ENCODE measurements at regions not wholly inside any gene's neighbourhood (a gene's known extent, or its start where the extent isn't known, plus 50 kb on each side); places are given as distances from the start of the nearest gene placed in this dataset.

DNA sequence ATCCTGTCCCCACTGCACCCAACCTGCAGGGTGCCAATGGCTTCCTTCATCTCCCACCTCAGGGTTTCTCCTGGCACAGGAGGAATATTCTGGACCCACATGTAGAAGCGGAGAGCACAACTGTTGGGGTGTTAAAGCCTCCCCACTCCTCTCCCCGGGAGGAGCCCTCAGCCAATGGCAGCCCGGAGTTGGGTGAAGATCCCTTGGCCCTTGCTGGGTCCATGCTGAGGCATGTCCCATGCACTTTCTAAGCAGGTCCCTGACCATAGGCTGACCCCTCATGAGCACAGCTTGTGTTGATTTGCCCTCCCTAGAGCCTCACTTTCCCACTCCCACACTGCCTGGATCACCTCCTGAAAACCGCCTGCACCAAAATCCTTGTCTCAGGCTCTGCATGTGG is 97.2 kb upstream of the PMEPA1 start:
- dilution Hi-C loops (cut with MboI; ENCODE audit: extremely low pct_ligation_motif_present, low sequenced_read_pairs), result no loop called here
- FAIRE-seq, result no peak
- TF ChIP-seq, protein P1, sequence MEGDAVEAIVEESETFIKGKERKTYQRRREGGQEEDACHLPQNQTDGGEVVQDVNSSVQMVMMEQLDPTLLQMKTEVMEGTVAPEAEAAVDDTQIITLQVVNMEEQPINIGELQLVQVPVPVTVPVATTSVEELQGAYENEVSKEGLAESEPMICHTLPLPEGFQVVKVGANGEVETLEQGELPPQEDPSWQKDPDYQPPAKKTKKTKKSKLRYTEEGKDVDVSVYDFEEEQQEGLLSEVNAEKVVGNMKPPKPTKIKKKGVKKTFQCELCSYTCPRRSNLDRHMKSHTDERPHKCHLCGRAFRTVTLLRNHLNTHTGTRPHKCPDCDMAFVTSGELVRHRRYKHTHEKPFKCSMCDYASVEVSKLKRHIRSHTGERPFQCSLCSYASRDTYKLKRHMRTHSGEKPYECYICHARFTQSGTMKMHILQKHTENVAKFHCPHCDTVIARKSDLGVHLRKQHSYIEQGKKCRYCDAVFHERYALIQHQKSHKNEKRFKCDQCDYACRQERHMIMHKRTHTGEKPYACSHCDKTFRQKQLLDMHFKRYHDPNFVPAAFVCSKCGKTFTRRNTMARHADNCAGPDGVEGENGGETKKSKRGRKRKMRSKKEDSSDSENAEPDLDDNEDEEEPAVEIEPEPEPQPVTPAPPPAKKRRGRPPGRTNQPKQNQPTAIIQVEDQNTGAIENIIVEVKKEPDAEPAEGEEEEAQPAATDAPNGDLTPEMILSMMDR (optimal IDR thresholded peaks at IDR 0.05 in 1 of 3, IDR thresholded peaks at IDR 0.05 in 1 of 3, conservative IDR thresholded peaks at IDR 0.05 in 1 of 3; ENCODE audit: extremely low read depth in 1 of 3, insufficient read depth in 2 of 3, low read length in 3 of 3), result no peak
- TF ChIP-seq EZH2 (IDR thresholded peaks at IDR 0.05; ENCODE audit: low read length), result no peak
- Histone ChIP-seq H3K27ac (ENCODE audit: control insufficient read depth, insufficient read depth, low read length) (no peak overlapping the region), H3K79me2 (ENCODE audit: control insufficient read depth, insufficient read depth, low read length) (no peaks in the 10 kb centered on the region), H3K36me3 (ENCODE audit: control insufficient read depth in 2 of 2, extremely low read depth in 1 of 2, insufficient read depth in 2 of 2, low read length in 2 of 2) (no peaks in the 10 kb centered on the region), H3K4me3 (ENCODE audit: control insufficient read depth in 2 of 3, extremely low read depth in 1 of 3, insufficient read depth in 2 of 3, low read depth in 1 of 3, low read length in 3 of 3) (no peak overlapping the region), H3K9me1 (ENCODE audit: control insufficient read depth, extremely low read depth, insufficient read depth, low read length) (no peaks in the 10 kb centered on the region), H3K9ac (ENCODE audit: control insufficient read depth, extremely low read depth, insufficient read depth, low read length) (no peak overlapping the region), H3K4me2 (ENCODE audit: control insufficient read depth, extremely low read depth, insufficient read depth, low read depth, low read length) (no peak overlapping the region), H2AFZ (ENCODE audit: control insufficient read depth, low read length) (no peak overlapping the region), H3K9me3 (ENCODE audit: control insufficient read depth, low read depth, low read length) (no peaks in the 10 kb centered on the region), H3K27me3 (ENCODE audit: control insufficient read depth, extremely low read depth, insufficient read depth, low read length) (peaks cover 62% of the 10 kb centered on the region), H4K20me1 (ENCODE audit: control insufficient read depth, extremely low read depth, insufficient read depth, low read length) (no peaks in the 10 kb centered on the region), H3K4me1 (ENCODE audit: control insufficient read depth, extremely low read depth, insufficient read depth, low read length) (peaks cover 13% of the 10 kb centered on the region)
- DNase-seq (ENCODE audit: low read depth, low spot score), result no peak

DNA sequence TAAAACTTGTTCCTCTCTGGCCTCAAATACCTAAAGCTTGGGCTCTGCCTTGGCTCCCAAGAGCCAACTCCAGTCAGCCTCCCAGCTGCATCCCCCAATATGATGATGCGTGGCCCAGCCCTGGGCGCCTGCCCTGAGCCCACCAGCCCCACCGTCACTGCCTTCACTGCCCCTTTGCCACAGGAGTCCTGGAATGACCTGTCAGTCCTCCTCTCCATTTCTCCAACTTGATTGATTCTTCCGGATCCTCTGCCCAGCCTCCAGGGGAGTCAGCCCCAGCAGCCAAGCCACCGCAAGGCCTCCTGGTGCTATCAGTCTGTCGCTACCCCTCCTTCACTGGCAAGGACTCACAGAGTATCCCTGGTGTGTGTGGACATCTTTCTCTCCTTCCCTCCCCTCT is 96.7 kb upstream of the PMEPA1 start:
- Histone ChIP-seq H3K9me3 (ENCODE audit: control insufficient read depth, low read depth, low read length) (no peaks in the 10 kb centered on the region), H2AFZ (ENCODE audit: control insufficient read depth, low read length) (no peak overlapping the region), H4K20me1 (ENCODE audit: control insufficient read depth, extremely low read depth, insufficient read depth, low read length) (no peaks in the 10 kb centered on the region), H3K27me3 (ENCODE audit: control insufficient read depth, extremely low read depth, insufficient read depth, low read length) (peaks cover 64% of the 10 kb centered on the region), H3K36me3 (ENCODE audit: control insufficient read depth in 2 of 2, extremely low read depth in 1 of 2, insufficient read depth in 2 of 2, low read length in 2 of 2) (no peaks in the 10 kb centered on the region), H3K9me1 (ENCODE audit: control insufficient read depth, extremely low read depth, insufficient read depth, low read length) (no peaks in the 10 kb centered on the region), H3K9ac (ENCODE audit: control insufficient read depth, extremely low read depth, insufficient read depth, low read length) (no peak overlapping the region), H3K79me2 (ENCODE audit: control insufficient read depth, insufficient read depth, low read length) (no peaks in the 10 kb centered on the region), H3K4me3 (ENCODE audit: control insufficient read depth in 2 of 3, extremely low read depth in 1 of 3, insufficient read depth in 2 of 3, low read depth in 1 of 3, low read length in 3 of 3) (no peak overlapping the region), H3K4me2 (ENCODE audit: control insufficient read depth, extremely low read depth, insufficient read depth, low read depth, low read length) (no peak overlapping the region), H3K27ac (ENCODE audit: control insufficient read depth, insufficient read depth, low read length) (no peak overlapping the region), H3K4me1 (ENCODE audit: control insufficient read depth, extremely low read depth, insufficient read depth, low read length) (peaks cover 12% of the 10 kb centered on the region)
- DNase-seq (ENCODE audit: low read depth, low spot score) (no peak), FAIRE-seq (no peak)
- dilution Hi-C loops (cut with MboI; ENCODE audit: extremely low pct_ligation_motif_present, low sequenced_read_pairs), result no loop called here
- TF ChIP-seq, protein P1 (optimal IDR thresholded peaks at IDR 0.05 in 1 of 3, IDR thresholded peaks at IDR 0.05 in 1 of 3, conservative IDR thresholded peaks at IDR 0.05 in 1 of 3; ENCODE audit: extremely low read depth in 1 of 3, insufficient read depth in 2 of 3, low read length in 3 of 3), result no peak
- TF ChIP-seq EZH2 (IDR thresholded peaks at IDR 0.05; ENCODE audit: low read length), result no peak
